GM23248 (cell line): ENCODE measurements at regions not wholly inside any gene's neighbourhood (a gene's known extent, or its start where the extent isn't known, plus 50 kb on each side); places are given as distances from the start of the nearest gene placed in this dataset.

ENCODE experiments used
- DNase-seq: peaks from one replicate; pipeline ENCODE4 v3.0.0-alpha.2; 2015
- H2AFZ ChIP-seq: fragments of 200-600 bp; sonication (generic); 2 replicates; pipeline ENCODE4 v1.6.1; 2016; ENCODE audit warnings: antibody characterized with exemption
- H3F3A ChIP-seq: fragments of 200-600 bp; sonication (generic); 2 replicates; pipeline ENCODE4 v1.6.1; 2016; ENCODE audit warnings: mild to moderate bottlenecking, antibody characterized with exemption, mixed run types; ENCODE audit not compliant: insufficient read depth
- H3K27ac ChIP-seq: fragments of 200-600 bp; sonication (generic); 2 replicates; pipeline ENCODE4 v1.5.1; 2016; ENCODE audit warnings: mild to moderate bottlenecking
- H3K27me3 ChIP-seq: fragments of 200-600 bp; sonication (generic); replicated peaks from 2 replicates; pipeline ENCODE4 v1.6.1; 2016; ENCODE audit warnings: mild to moderate bottlenecking; ENCODE audit not compliant: insufficient read depth
- H3K36me3 ChIP-seq: fragments of 200-600 bp; sonication (generic); 2 replicates; pipeline ENCODE4 v1.6.1; 2016; ENCODE audit warnings: low read depth, mild to moderate bottlenecking
- H3K4me1 ChIP-seq: fragments of 200-600 bp; sonication (generic); 2 replicates; pipeline ENCODE4 v1.6.1; 2016; ENCODE audit warnings: mild to moderate bottlenecking; ENCODE audit not compliant: insufficient read depth
- H3K4me2 ChIP-seq: fragments of 200-600 bp; sonication (generic); one replicate; pipeline ENCODE4 v1.6.1; 2016; ENCODE audit warnings: mild to moderate bottlenecking; ENCODE audit not compliant: unreplicated experiment
- H3K4me3 ChIP-seq: fragments of 200-600 bp; sonication (generic); 2 replicates; pipeline ENCODE4 v1.5.1; 2016; ENCODE audit warnings: mild to moderate bottlenecking
- H3K79me2 ChIP-seq: fragments of 200-600 bp; sonication (generic); 2 replicates; pipeline ENCODE4 v1.6.1; 2016; ENCODE audit warnings: mild to moderate bottlenecking; ENCODE audit not compliant: insufficient read depth
- H3K9ac ChIP-seq: fragments of 200-600 bp; sonication (generic); 2 replicates; pipeline ENCODE4 v1.6.1; 2016; ENCODE audit warnings: mild to moderate bottlenecking
- H3K9me2 ChIP-seq: fragments of 200-600 bp; sonication (generic); 2 replicates; pipeline ENCODE4 v1.6.1; 2016; ENCODE audit warnings: mixed run types, mild to moderate bottlenecking, moderate library complexity; ENCODE audit not compliant: insufficient read depth
- H3K9me3 ChIP-seq: fragments of 200-600 bp; sonication (generic); one replicate; pipeline ENCODE4 v1.6.1; 2017; ENCODE audit warnings: low read depth
- H4K20me1 ChIP-seq: fragments of 200-600 bp; sonication (generic); 2 replicates; pipeline ENCODE4 v1.6.0; 2016; ENCODE audit not compliant: insufficient read depth
- EZH2 ChIP-seq: fragments of 200-600 bp; sonication (generic); IDR thresholded peaks from 2 replicates; pipeline ENCODE4 v1.6.1; 2018; ENCODE audit warnings: antibody characterized with exemption, mild to moderate bottlenecking; ENCODE audit not compliant: insufficient read depth, poor library complexity, severe bottlenecking
- EZH2phosphoT487 ChIP-seq: fragments of 200-600 bp; sonication (generic); IDR thresholded peaks from 2 replicates; pipeline ENCODE4 v1.6.1; 2018; ENCODE audit warnings: antibody characterized with exemption, moderate library complexity, mild to moderate bottlenecking, low read depth; ENCODE audit not compliant: insufficient read depth
- WGBS, 2 experiments: methylation state at CpG; one replicate each; pipeline ENCODE4 v1.1.6; 2015 to 2017; ENCODE audit warnings: low lambda C conversion rate in 2 of 2, low coverage in 1 of 2; ENCODE audit errors: missing lambda C conversion rate in 2 of 2; 5-methylcytosine and 5-hydroxymethylcytosine counted together
- in situ Hi-C: fragments of 300-500 bp; cut with MboI; formaldehyde crosslinking; loops from 2 replicates; pipeline ENCODE4 v1.15.0; 2020

- no peak for DNase-seq
- TF ChIP-seq EZH2: no peak
- no peak for TF ChIP-seq EZH2phosphoT487
- H3K9me2 ChIP-seq: no peaks in the 10 kb centered on the region
- H2AFZ ChIP-seq: no peak overlapping the region
- WGBS, 2 experiments: 20 to 29% methylated on average over 8 of the region's 8 CpGs
- H3K4me3 ChIP-seq: no peak overlapping the region
- no peaks in the 10 kb centered on the region for H3F3A ChIP-seq
- H3K27me3 ChIP-seq: no peaks in the 10 kb centered on the region
- no peaks in the 10 kb centered on the region for H4K20me1 ChIP-seq
- no peaks in the 10 kb centered on the region for H3K36me3 ChIP-seq
- no peaks in the 10 kb centered on the region for H3K9me3 ChIP-seq
- H3K4me1 ChIP-seq: no peaks in the 10 kb centered on the region
- H3K27ac ChIP-seq: no peak overlapping the region
- no peak overlapping the region for H3K4me2 ChIP-seq
- no peak overlapping the region for H3K9ac ChIP-seq
- in situ Hi-C loops: no loop called here
- H3K79me2 ChIP-seq: no peaks in the 10 kb centered on the region
Measured at GRCh38 chr14:104517426-104517825, 62.1 kb upstream of the C14orf180 start.

- TF ChIP-seq EZH2phosphoT487: no peak
- no peak for TF ChIP-seq EZH2
- Histone ChIP-seq H3F3A (no peaks in the 10 kb centered on the region), H3K9ac (no peak overlapping the region), H3K36me3 (no peaks in the 10 kb centered on the region), H2AFZ (no peak overlapping the region), H3K4me1 (no peaks in the 10 kb centered on the region), H3K27ac (no peak overlapping the region), H4K20me1 (no peaks in the 10 kb centered on the region), H3K27me3 (no peaks in the 10 kb centered on the region), H3K9me2 (no peaks in the 10 kb centered on the region), H3K4me3 (no peak overlapping the region), H3K9me3 (no peaks in the 10 kb centered on the region), H3K79me2 (no peaks in the 10 kb centered on the region), H3K4me2 (no peak overlapping the region)
- in situ Hi-C loops: no loop called here
- WGBS, 2 experiments: 73 to 74% methylated on average over 14 of the region's 14 CpGs
- no peak for DNase-seq
Measured at GRCh38 chr14:104517867-104518266, 61.7 kb upstream of the C14orf180 start.

- H3K9me2 ChIP-seq: no peaks in the 10 kb centered on the region
- no peaks in the 10 kb centered on the region for H3K4me1 ChIP-seq
- no peak overlapping the region for H3K9ac ChIP-seq
- TF ChIP-seq EZH2: no peak
- TF ChIP-seq EZH2phosphoT487: no peak
- H3K27me3 ChIP-seq: no peaks in the 10 kb centered on the region
- no peak overlapping the region for H3K27ac ChIP-seq
- WGBS, 2 experiments: 38 to 40% methylated on average over 18 of the region's 18 CpGs
- no peak overlapping the region for H3K4me3 ChIP-seq
- H3K9me3 ChIP-seq: no peaks in the 10 kb centered on the region
- DNase-seq: no peak
- H3K4me2 ChIP-seq: no peak overlapping the region
- H3K36me3 ChIP-seq: no peaks in the 10 kb centered on the region
- no peaks in the 10 kb centered on the region for H3F3A ChIP-seq
- H2AFZ ChIP-seq: no peak overlapping the region
- H4K20me1 ChIP-seq: no peaks in the 10 kb centered on the region
- in situ Hi-C loops: no loop called here
- no peaks in the 10 kb centered on the region for H3K79me2 ChIP-seq
Measured at GRCh38 chr14:104518659-104519350, 60.8 kb upstream of the C14orf180 start.

GRCh38 chr14:104519721-104520120 is 59.8 kb upstream of the C14orf180 start:
- WGBS, 2 experiments: 25 to 27% methylated on average over 8 of the region's 8 CpGs
- Histone ChIP-seq H4K20me1 (no peaks in the 10 kb centered on the region), H3K79me2 (no peaks in the 10 kb centered on the region), H2AFZ (no peak overlapping the region), H3K9ac (no peak overlapping the region), H3F3A (no peaks in the 10 kb centered on the region), H3K4me3 (no peak overlapping the region), H3K4me1 (no peaks in the 10 kb centered on the region), H3K27ac (no peak overlapping the region), H3K27me3 (no peaks in the 10 kb centered on the region), H3K9me3 (no peaks in the 10 kb centered on the region), H3K4me2 (no peak overlapping the region), H3K36me3 (no peaks in the 10 kb centered on the region), H3K9me2 (no peaks in the 10 kb centered on the region)
- no peak for DNase-seq
- in situ Hi-C loops: no loop called here
- TF ChIP-seq EZH2: no peak
- no peak for TF ChIP-seq EZH2phosphoT487
